Astrocyte (in vitro differentiated cells and primary cell): ENCODE measurements at regions not wholly inside any gene's neighbourhood (a gene's known extent, or its start where the extent isn't known, plus 50 kb on each side); places are given as distances from the start of the nearest gene placed in this dataset.
"Not testable (repeated sequence)": the region's sequence is repeated elsewhere in the genome, so short reads cannot be mapped to it uniquely, and the experiment has no call there.

Experiments
- DNase-seq: peaks from one replicate; pipeline ENCODE4 v3.0.0-alpha.2; 2010; ENCODE audit warnings: low read depth
- FAIRE-seq: peaks from 2 replicates; lab custom pipeline; 2011; peaks lifted over from hg19 to GRCh38; lab: Jason Lieb, UNC
- H2AFZ ChIP-seq: 2 replicates; pipeline ENCODE4 v1.6.0; 2012; ENCODE audit warnings: low read depth, low read length, inconsistent platforms
- H3K27ac ChIP-seq: 2 replicates; pipeline ENCODE4 v1.5.1; 2011; ENCODE audit warnings: low read depth, low read length, inconsistent platforms
- H3K27me3 ChIP-seq: 2 replicates; pipeline ENCODE4 v1.6.0; 2011; ENCODE audit warnings: low read length, inconsistent platforms; ENCODE audit not compliant: insufficient read depth
- H3K36me3 ChIP-seq: 2 replicates; pipeline ENCODE4 v1.5.1; 2011; ENCODE audit warnings: low read length, inconsistent platforms; ENCODE audit not compliant: insufficient read depth
- H3K4me1 ChIP-seq: 2 replicates; pipeline ENCODE4 v1.5.1; 2011; ENCODE audit warnings: low read length, inconsistent platforms; ENCODE audit not compliant: insufficient read depth
- H3K4me2 ChIP-seq: 2 replicates; pipeline ENCODE4 v1.6.0; 2012; ENCODE audit warnings: low read length, inconsistent platforms
- H3K4me3 ChIP-seq: 2 replicates; pipeline ENCODE4 v1.5.1; 2011; ENCODE audit warnings: low read depth, mild to moderate bottlenecking, low read length, inconsistent platforms; ENCODE audit not compliant: insufficient read depth
- H3K79me2 ChIP-seq: 2 replicates; pipeline ENCODE4 v1.6.0; 2012; ENCODE audit warnings: mild to moderate bottlenecking, low read length, inconsistent platforms; ENCODE audit not compliant: insufficient read depth
- H3K9ac ChIP-seq: 2 replicates; pipeline ENCODE4 v1.6.0; 2012; ENCODE audit warnings: mild to moderate bottlenecking, low read length, inconsistent platforms
- H3K9me3 ChIP-seq: 2 replicates; pipeline ENCODE4 v1.5.1; 2012; ENCODE audit warnings: low read depth, mild to moderate bottlenecking, low read length, inconsistent platforms; ENCODE audit not compliant: insufficient read depth
- H4K20me1 ChIP-seq: 2 replicates; pipeline ENCODE4 v1.6.0; 2012; ENCODE audit warnings: low read length, inconsistent platforms; ENCODE audit not compliant: insufficient read depth
- H3K27ac Mint-ChIP-seq: one replicate; pipeline ENCODE4 v1.8.0; 2021; ENCODE audit warnings: mild to moderate bottlenecking, mixed read lengths; ENCODE audit not compliant: unreplicated experiment
- H3K27me3 Mint-ChIP-seq: one replicate; pipeline ENCODE4 v1.8.0; 2021; ENCODE audit warnings: low read depth, mixed read lengths; ENCODE audit not compliant: unreplicated experiment
- H3K36me3 Mint-ChIP-seq: one replicate; pipeline ENCODE4 v1.8.0; 2021; ENCODE audit warnings: low read depth, mixed read lengths; ENCODE audit not compliant: unreplicated experiment
- H3K4me1 Mint-ChIP-seq: one replicate; pipeline ENCODE4 v1.8.0; 2021; ENCODE audit warnings: low read depth, mixed read lengths; ENCODE audit not compliant: unreplicated experiment
- H3K4me3 Mint-ChIP-seq: one replicate; pipeline ENCODE4 v1.8.0; 2021; ENCODE audit warnings: mild to moderate bottlenecking, moderate library complexity, mixed read lengths; ENCODE audit not compliant: unreplicated experiment
- H3K9me3 Mint-ChIP-seq: one replicate; pipeline ENCODE4 v1.8.0; 2021; ENCODE audit warnings: mild to moderate bottlenecking, mixed read lengths; ENCODE audit not compliant: unreplicated experiment
- EZH2 ChIP-seq: IDR thresholded peaks from 2 replicates; pipeline ENCODE4 v1.6.1; 2012; ENCODE audit warnings: mild to moderate bottlenecking, low read length, inconsistent platforms; ENCODE audit not compliant: insufficient read depth
- TF ChIP-seq, protein P1 (sequence below): IDR thresholded peaks from 2 replicates; pipeline ENCODE4 v1.5.1; 2011; ENCODE audit warnings: low read depth, mild to moderate bottlenecking, inconsistent platforms, low read length, moderate library complexity; ENCODE audit not compliant: insufficient read depth

GRCh38 chr9:32161720-32162119 lies 222.7 kb upstream of the ACO1 start:
- no peak for FAIRE-seq
- H3K4me1 Mint-ChIP-seq, result no peaks in the 10 kb centered on the region

GRCh38 chr9:32166316-32166715 lies 218.1 kb upstream of the ACO1 start:
- H3K27me3 ChIP-seq, FAIRE-seq, H3K4me3 ChIP-seq, H3K4me2 ChIP-seq, H3K4me1 Mint-ChIP-seq, H3K36me3 ChIP-seq, H3K4me3 Mint-ChIP-seq, H3K79me2 ChIP-seq, H3K27me3 Mint-ChIP-seq, H3K9me3 ChIP-seq, H3K4me1 ChIP-seq, H3K9me3 Mint-ChIP-seq, H2AFZ ChIP-seq, H3K9ac ChIP-seq, DNase-seq, H3K27ac Mint-ChIP-seq, H3K36me3 Mint-ChIP-seq, H3K27ac ChIP-seq, H4K20me1 ChIP-seq: not testable (repeated sequence)

More at GRCh38 chr9:32161720-32162119, 222.7 kb upstream of the ACO1 start:
- Histone ChIP-seq H3K27me3 (no peaks in the 10 kb centered on the region), H2AFZ (no peak overlapping the region), H3K79me2 (no peaks in the 10 kb centered on the region), H3K36me3 (no peaks in the 10 kb centered on the region), H3K9me3 (no peaks in the 10 kb centered on the region), H3K27ac (no peak overlapping the region), H4K20me1 (no peaks in the 10 kb centered on the region), H3K4me1 (no peaks in the 10 kb centered on the region), H3K4me2 (no peak overlapping the region), H3K4me3 (no peak overlapping the region), H3K9ac (no peak overlapping the region)
- TF ChIP-seq, protein P1, sequence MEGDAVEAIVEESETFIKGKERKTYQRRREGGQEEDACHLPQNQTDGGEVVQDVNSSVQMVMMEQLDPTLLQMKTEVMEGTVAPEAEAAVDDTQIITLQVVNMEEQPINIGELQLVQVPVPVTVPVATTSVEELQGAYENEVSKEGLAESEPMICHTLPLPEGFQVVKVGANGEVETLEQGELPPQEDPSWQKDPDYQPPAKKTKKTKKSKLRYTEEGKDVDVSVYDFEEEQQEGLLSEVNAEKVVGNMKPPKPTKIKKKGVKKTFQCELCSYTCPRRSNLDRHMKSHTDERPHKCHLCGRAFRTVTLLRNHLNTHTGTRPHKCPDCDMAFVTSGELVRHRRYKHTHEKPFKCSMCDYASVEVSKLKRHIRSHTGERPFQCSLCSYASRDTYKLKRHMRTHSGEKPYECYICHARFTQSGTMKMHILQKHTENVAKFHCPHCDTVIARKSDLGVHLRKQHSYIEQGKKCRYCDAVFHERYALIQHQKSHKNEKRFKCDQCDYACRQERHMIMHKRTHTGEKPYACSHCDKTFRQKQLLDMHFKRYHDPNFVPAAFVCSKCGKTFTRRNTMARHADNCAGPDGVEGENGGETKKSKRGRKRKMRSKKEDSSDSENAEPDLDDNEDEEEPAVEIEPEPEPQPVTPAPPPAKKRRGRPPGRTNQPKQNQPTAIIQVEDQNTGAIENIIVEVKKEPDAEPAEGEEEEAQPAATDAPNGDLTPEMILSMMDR, result no peak
- no peak for TF ChIP-seq EZH2
- H3K27me3 Mint-ChIP-seq, result no peaks in the 10 kb centered on the region
- no peaks in the 10 kb centered on the region for H3K9me3 Mint-ChIP-seq
- no peak for DNase-seq
- no peaks in the 10 kb centered on the region for H3K36me3 Mint-ChIP-seq
- no peak overlapping the region for H3K4me3 Mint-ChIP-seq
- H3K27ac Mint-ChIP-seq, result no peak overlapping the region

DNA sequence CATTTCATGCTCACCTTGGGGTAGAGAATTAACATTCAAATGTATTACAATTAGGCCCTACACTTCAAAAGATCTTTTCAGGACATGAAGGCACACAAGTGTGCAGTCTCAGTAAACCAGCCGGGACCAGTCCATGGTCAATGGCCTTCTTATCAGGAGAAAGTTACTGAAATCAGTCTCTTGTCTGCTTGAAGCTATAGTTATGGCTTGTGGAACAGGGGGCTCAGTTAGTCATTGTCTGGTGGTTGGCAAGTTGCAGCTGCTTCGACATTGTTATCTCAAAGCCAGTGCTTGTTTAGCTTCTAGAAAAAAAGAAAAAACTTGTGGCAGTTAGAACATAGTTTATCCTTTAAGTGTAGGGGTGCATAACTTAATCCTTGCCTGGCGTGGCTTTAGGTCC lies 213.1 kb upstream of the ACO1 start:
- no peak for DNase-seq
- no peaks in the 10 kb centered on the region for H3K4me1 ChIP-seq
- H3K4me3 Mint-ChIP-seq, result no peak overlapping the region

More for the DNA sequence above, 213.1 kb upstream of the ACO1 start:
- H4K20me1 ChIP-seq, result no peaks in the 10 kb centered on the region
- peaks cover 12% of the 10 kb centered on the region for H3K4me1 Mint-ChIP-seq
- no peaks in the 10 kb centered on the region for H3K36me3 ChIP-seq
- no peaks in the 10 kb centered on the region for H3K79me2 ChIP-seq
- no peaks in the 10 kb centered on the region for H3K27me3 ChIP-seq
- no peak for TF ChIP-seq EZH2
- TF ChIP-seq, protein P1, result no peak
- H3K27ac ChIP-seq, result no peak overlapping the region
- no peaks in the 10 kb centered on the region for H3K27me3 Mint-ChIP-seq
- H2AFZ ChIP-seq, result no peak overlapping the region
- H3K9me3 Mint-ChIP-seq, result no peaks in the 10 kb centered on the region
- no peak overlapping the region for H3K27ac Mint-ChIP-seq
- no peak overlapping the region for H3K4me2 ChIP-seq
- H3K9ac ChIP-seq, result no peak overlapping the region
- H3K4me3 ChIP-seq, result no peak overlapping the region
- no peaks in the 10 kb centered on the region for H3K9me3 ChIP-seq
- FAIRE-seq, result no peak
- H3K36me3 Mint-ChIP-seq, result no peaks in the 10 kb centered on the region
